RWPE1 (cell line): ENCODE measurements at regions not wholly inside any gene's neighbourhood (a gene's known extent, or its start where the extent isn't known, plus 50 kb on each side); places are given as distances from the start of the nearest gene placed in this dataset.

Source experiments
- CTCF ChIA-PET: fragments of 350-600 bp; sonication (Branson Sonifier 250); formaldehyde crosslinking; extraction: SDS; loops from one replicate; lab custom pipeline; 2021; lab: Yijun Ruan, JAX
- POLR2A ChIA-PET: fragments of 400-600 bp; formaldehyde crosslinking; extraction: SDS; loops from one replicate; lab custom pipeline; 2020; ENCODE audit warnings: antibody characterized with exemption; ENCODE audit not compliant: low non-redundant PET; lab: Yijun Ruan, JAX
- DNase-seq: peaks from one replicate; pipeline ENCODE4 v3.0.0; 2012; ENCODE audit warnings: low spot score
- H3K27ac ChIP-seq: fragments of 450-650 bp; 2 replicates; pipeline ENCODE4 v1.5.1; 2017
- TF ChIP-seq, protein P1 (sequence below): fragments of 450-650 bp; conservative IDR thresholded peaks from 2 replicates; pipeline ENCODE4 v1.5.1; 2017; ENCODE audit warnings: low read depth, mild to moderate bottlenecking

DNA sequence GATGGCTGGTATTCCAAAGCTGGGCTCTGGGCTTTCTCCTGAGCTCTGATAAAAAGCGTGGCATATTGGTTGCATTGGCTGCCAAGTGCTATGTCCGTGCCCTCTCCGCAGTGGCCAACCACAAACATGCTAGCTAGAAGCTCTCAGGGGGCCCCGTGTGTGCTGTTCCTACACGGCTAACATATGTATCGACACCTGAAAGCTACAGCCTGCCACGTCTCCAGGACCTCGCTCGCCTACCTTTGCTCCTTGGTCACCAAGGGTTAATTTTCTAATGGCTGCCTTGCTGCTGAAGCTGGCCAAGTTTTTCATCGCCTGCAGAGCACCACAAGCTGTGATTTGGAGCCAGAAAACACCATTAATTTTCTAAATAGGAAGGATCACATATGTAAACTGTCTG lies 888.4 kb downstream of the BCL11A start:
- TF ChIP-seq, protein P1, sequence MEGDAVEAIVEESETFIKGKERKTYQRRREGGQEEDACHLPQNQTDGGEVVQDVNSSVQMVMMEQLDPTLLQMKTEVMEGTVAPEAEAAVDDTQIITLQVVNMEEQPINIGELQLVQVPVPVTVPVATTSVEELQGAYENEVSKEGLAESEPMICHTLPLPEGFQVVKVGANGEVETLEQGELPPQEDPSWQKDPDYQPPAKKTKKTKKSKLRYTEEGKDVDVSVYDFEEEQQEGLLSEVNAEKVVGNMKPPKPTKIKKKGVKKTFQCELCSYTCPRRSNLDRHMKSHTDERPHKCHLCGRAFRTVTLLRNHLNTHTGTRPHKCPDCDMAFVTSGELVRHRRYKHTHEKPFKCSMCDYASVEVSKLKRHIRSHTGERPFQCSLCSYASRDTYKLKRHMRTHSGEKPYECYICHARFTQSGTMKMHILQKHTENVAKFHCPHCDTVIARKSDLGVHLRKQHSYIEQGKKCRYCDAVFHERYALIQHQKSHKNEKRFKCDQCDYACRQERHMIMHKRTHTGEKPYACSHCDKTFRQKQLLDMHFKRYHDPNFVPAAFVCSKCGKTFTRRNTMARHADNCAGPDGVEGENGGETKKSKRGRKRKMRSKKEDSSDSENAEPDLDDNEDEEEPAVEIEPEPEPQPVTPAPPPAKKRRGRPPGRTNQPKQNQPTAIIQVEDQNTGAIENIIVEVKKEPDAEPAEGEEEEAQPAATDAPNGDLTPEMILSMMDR: no peak
- H3K27ac ChIP-seq: no peak overlapping the region
- ChIA-PET POLR2A (no interaction called here), CTCF (no interaction called here)
- no peak for DNase-seq

DNA sequence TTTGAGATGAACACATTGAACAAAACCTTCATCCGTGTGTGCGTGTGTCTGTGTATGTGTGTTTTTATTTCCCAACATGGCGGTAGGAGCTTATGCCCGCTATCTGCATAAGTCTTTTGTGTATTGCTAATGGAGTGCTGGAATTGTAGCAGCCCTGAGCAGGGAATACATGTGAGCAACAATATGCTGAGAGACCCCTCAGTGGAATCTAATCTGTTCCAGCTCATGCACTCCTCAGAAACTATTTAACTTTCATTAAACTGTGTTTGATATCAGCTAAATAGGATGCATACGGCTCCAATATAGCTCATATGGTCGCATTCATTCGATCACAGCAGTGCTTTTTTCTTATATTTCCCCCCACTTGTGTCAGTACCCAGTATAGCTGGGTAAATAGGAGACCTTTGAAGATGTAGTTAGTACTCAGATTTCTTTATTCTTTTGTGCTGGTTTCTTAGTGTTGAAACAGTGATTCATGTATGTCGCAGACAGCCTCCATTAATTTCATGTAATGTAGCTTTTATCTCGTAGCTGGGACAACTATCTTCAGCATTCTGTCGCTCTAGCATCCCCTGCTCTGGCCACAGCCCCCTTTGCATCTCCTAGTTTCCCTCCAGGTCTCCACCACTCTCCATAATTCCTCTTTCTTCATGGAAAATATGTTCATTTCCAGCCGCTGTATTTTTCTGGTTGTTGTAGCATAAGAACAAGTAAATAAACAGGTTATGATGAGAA lies 891.2 kb downstream of the BCL11A start:
- no peak for DNase-seq
- ChIA-PET CTCF (interaction anchor here (0.7 kb wide), 2 partner anchors 14 to 1978 kb away, joined by 3 to 6 read pairs; no protein-coding TSS in a partner anchor), POLR2A (no interaction called here)
- no peak overlapping the region for H3K27ac ChIP-seq
- TF ChIP-seq, protein P1: no peak

DNA sequence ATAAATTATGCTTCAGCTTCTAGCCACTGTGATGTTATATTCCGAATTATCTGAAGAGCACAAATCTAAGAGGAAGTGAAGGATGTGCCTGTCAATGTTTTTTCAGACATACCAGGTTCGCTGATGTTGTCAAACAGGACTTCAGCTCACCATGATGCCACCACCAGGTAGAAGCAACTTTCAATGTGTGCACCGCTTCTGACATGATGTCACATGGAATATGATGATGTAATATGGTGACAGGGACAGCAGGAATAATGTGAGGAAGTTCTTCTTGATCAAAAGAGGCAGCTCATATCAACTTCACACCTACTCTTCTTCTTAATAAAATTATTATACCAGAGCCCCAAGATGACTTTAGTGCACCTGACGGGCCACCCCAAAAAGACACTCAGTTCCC lies 893.2 kb downstream of the BCL11A start:
- TF ChIP-seq, protein P1: no peak
- H3K27ac ChIP-seq: no peak overlapping the region
- CTCF ChIA-PET: no interaction called here
- no peak for DNase-seq
- POLR2A ChIA-PET: no interaction called here

DNA sequence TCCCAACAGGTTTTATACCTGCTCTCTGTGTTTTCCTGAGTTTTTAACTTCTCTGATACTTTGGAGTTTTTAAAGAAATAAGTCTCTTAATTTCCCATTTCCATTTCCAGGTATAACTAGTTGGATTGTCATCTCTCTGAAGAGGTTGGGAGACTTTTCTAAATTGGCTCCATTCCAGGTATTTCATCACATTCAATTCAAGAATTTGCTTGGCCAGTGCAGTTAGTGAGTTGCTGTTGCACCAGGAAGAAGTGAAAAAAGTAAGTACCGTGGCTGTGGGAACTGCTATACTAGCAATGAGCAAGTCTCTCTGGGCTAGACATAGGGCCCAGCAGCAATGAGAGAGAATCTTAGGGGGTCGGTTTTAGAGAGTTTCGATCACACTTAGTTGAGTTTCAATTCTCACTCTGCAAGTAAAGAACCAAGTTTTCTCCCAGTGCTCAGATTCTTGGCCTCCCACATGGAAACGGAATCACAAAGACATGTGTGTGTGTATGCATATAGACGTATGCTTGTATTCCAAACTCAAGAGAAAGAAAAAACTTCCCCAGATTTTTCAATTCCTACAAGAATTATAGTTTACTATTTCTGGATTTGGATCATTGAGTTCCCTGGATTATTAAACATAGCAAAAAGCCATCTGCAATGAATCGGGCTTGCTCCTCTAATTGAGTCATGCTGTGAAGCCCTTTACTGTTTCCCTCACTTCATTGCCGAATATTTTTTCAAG lies 894.4 kb downstream of the BCL11A start:
- TF ChIP-seq, protein P1: no peak
- no peak for DNase-seq
- ChIA-PET POLR2A (no interaction called here), CTCF (no interaction called here)
- no peak overlapping the region for H3K27ac ChIP-seq

DNA sequence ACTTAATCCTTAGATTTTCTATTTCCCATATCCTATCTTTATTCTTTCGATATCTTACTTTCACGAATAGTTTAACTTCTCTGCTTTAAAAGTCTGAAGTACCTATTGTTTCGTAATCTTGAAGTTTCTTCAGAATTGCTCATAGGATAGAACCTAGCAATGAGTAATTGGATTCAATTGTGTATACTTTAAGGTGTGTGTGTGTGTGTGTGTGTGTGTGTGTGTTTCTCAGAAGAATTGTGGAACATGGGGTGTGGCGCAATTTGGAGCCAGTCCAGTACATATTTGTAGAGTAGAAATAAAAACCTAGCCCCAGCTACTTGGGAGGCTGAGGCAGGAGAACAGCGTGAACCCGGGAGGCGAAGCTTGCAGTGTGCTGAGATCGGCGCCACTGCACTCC lies 897.6 kb downstream of the BCL11A start:
- POLR2A ChIA-PET: no interaction called here

DNA sequence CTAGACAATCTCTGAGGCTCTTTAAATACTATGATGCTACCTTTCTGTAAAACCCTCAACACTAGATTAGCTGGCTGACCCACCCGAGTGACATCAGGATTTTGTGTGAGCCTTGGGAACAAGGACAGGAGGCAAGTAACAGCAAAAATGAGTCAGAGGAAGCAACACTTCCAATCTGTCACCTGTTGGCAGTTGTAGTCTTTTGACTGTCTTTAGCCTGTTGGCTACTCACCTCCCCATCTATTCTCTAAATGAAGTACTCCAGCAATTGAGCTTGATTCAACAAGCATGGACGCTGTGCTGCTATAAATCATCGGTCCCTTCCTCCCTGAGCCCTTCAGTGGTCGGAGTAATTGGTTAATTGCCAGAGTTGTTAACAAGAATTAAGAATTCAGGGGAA lies 898.7 kb downstream of the BCL11A start:
- ChIA-PET CTCF (interaction anchor here (0.6 kb wide), 1 partner anchor 199 kb away, joined by 3 read pairs; no protein-coding TSS in a partner anchor), POLR2A (no interaction called here)
- no peak overlapping the region for H3K27ac ChIP-seq
- no peak for DNase-seq
- TF ChIP-seq, protein P1: no peak

More for the DNA sequence above, 897.6 kb downstream of the BCL11A start:
- peak overlapping the region; percentile 60 for H3K27ac ChIP-seq
- CTCF ChIA-PET: no interaction called here
- TF ChIP-seq, protein P1: no peak
- peak; percentile 16 for DNase-seq
